GM23338 (cell line): ENCODE measurements at regions not wholly inside any gene's neighbourhood (a gene's known extent, or its start where the extent isn't known, plus 50 kb on each side); places are given as distances from the start of the nearest gene placed in this dataset.

Experiments
- ATAC-seq: fragments of 200-7000 bp; cut with Tn5 transposase; 3 replicates; pipeline ENCODE4 v1.9.1; 2020
- DNase-seq: peaks from one replicate; pipeline ENCODE4 v3.0.0-alpha.2; 2015; ENCODE audit warnings: low spot score
- H2AFZ ChIP-seq: fragments of 200-600 bp; sonication (generic); 2 replicates; pipeline ENCODE4 v1.8.0; 2016; ENCODE audit warnings: antibody characterized with exemption, mild to moderate bottlenecking, moderate library complexity
- H3F3A ChIP-seq: fragments of 200-600 bp; sonication (generic); replicated peaks from 2 replicates; pipeline ENCODE4 v1.8.0; 2017; ENCODE audit warnings: antibody characterized with exemption, mixed run types, low read depth
- H3K27ac ChIP-seq: fragments of 200-600 bp; sonication (generic); 2 replicates; pipeline ENCODE4 v1.6.1; 2016; ENCODE audit warnings: low read depth
- H3K27me3 ChIP-seq: fragments of 200-600 bp; sonication (generic); 2 replicates; pipeline ENCODE4 v1.8.0; 2016; ENCODE audit warnings: mild to moderate bottlenecking, mixed run types, moderate library complexity; ENCODE audit not compliant: insufficient read depth
- H3K36me3 ChIP-seq: fragments of 200-600 bp; sonication (generic); 2 replicates; pipeline ENCODE4 v1.8.0; 2016; ENCODE audit warnings: mild to moderate bottlenecking; ENCODE audit not compliant: insufficient read depth
- H3K4me1 ChIP-seq: fragments of 200-600 bp; sonication (generic); 2 replicates; pipeline ENCODE4 v1.8.0; 2016; ENCODE audit warnings: mild to moderate bottlenecking, moderate library complexity; ENCODE audit not compliant: insufficient read depth
- H3K4me2 ChIP-seq: fragments of 200-600 bp; sonication (generic); 2 replicates; pipeline ENCODE4 v1.7.1; 2017; ENCODE audit warnings: mixed run types
- H3K4me3 ChIP-seq: fragments of 200-600 bp; sonication (generic); 2 replicates; pipeline ENCODE4 v1.6.1; 2016; ENCODE audit warnings: mixed run types
- H3K79me2 ChIP-seq: fragments of 200-600 bp; sonication (generic); replicated peaks from 2 replicates; pipeline ENCODE4 v1.8.0; 2017; ENCODE audit warnings: mild to moderate bottlenecking; ENCODE audit not compliant: insufficient read depth
- H3K9me2 ChIP-seq: fragments of 200-600 bp; sonication (generic); 2 replicates; pipeline ENCODE4 v1.8.0; 2017; ENCODE audit not compliant: insufficient read depth
- H4K20me1 ChIP-seq: fragments of 200-600 bp; sonication (generic); replicated peaks from 2 replicates; pipeline ENCODE4 v1.8.0; 2017; ENCODE audit warnings: mild to moderate bottlenecking; ENCODE audit not compliant: insufficient read depth
- H3K27ac Mint-ChIP-seq: 2 replicates; pipeline ENCODE4 v1.8.0; 2020; ENCODE audit warnings: inconsistent platforms, mild to moderate bottlenecking, moderate library complexity, mixed read lengths
- H3K27me3 Mint-ChIP-seq: 3 replicates; pipeline ENCODE4 v1.8.0; 2022; ENCODE audit warnings: low read depth, mild to moderate bottlenecking, moderate library complexity, mixed read lengths, inconsistent platforms; ENCODE audit not compliant: insufficient read depth, poor library complexity
- H3K36me3 Mint-ChIP-seq: 3 replicates; pipeline ENCODE4 v1.8.0; 2021; ENCODE audit warnings: low read depth, mild to moderate bottlenecking, inconsistent platforms, moderate library complexity, mixed read lengths
- H3K4me1 Mint-ChIP-seq: 3 replicates; pipeline ENCODE4 v1.8.0; 2020; ENCODE audit warnings: mild to moderate bottlenecking, inconsistent platforms, mixed read lengths
- H3K4me3 Mint-ChIP-seq: 3 replicates; pipeline ENCODE4 v1.8.0; 2021; ENCODE audit warnings: moderate library complexity, mild to moderate bottlenecking, inconsistent platforms, mixed read lengths
- H3K9me3 Mint-ChIP-seq: 3 replicates; pipeline ENCODE4 v1.8.0; 2020; ENCODE audit warnings: moderate library complexity, mild to moderate bottlenecking, inconsistent platforms, mixed read lengths
- CREB1 ChIP-seq: fragments of 250-450 bp; sonication (Bioruptor Pico); IDR thresholded peaks from 2 replicates; pipeline ENCODE4 v1.5.0; 2020; ENCODE audit warnings: low read depth, mild to moderate bottlenecking, moderate library complexity
- CTCF ChIP-seq, 2 experiments: fragments of 200-600 bp in 1 of 2; sonication (generic) in 1 of 2; conservative IDR thresholded peaks; 2 replicates each; pipeline versions ENCODE4 v1.5.1 to v1.6.1; 2016 to 2017; ENCODE audit warnings: antibody characterized with exemption in 2 of 2, low read depth in 2 of 2, mild to moderate bottlenecking in 2 of 2, moderate library complexity in 1 of 2
- ZNF114 ChIP-seq: fragments of 250-450 bp; sonication (Bioruptor Pico); IDR thresholded peaks from 2 replicates; pipeline ENCODE4 v1.5.0; 2020; ENCODE audit warnings: mild to moderate bottlenecking, moderate library complexity
- ZNF462 ChIP-seq: fragments of 250-450 bp; sonication (Bioruptor Pico); IDR thresholded peaks from 2 replicates; pipeline ENCODE4 v1.5.0; 2020; ENCODE audit warnings: mild to moderate bottlenecking, moderate library complexity

DNA sequence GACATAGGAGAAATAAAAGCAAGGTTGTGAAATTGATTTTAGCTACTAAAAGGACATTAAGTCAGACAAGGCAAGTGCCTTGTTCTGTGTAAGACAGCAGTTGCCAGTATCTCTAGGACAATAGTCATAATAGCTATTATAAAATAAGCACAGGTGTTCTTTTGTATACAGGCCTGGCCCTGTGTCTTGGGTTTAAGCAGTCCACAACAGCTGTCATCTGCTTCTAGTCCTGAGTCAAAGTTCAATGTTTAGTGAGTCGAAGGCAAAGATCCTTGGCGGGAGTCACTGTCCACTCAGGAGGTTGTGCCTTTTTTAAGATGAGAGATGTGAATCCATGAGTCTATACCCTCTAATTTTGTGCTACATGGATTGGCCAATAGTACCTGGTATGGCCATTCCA is 79.5 kb downstream of the SC5D start:
- H3K79me2 ChIP-seq, result no peaks in the 10 kb centered on the region; the same call in 1 of the 2 replicates
- no peak overlapping the region for H2AFZ ChIP-seq
- peak overlapping the region; percentile 36 for H3K4me2 ChIP-seq
- no peaks in the 10 kb centered on the region for H3K9me3 Mint-ChIP-seq
- no peak overlapping the region; the same call in 2 of the 3 replicates for H3K4me3 Mint-ChIP-seq
- peak overlapping the region; percentile 86 for H3K27ac ChIP-seq
- peaks cover 24% of the 10 kb centered on the region for H3K9me2 ChIP-seq
- H3F3A ChIP-seq, result peaks cover 20% of the 10 kb centered on the region
- no peaks in the 10 kb centered on the region for H3K36me3 ChIP-seq
- peaks cover 70% of the 10 kb centered on the region for H3K4me1 ChIP-seq
- no peak overlapping the region for H3K4me3 ChIP-seq
- no peak for ATAC-seq
- TF ChIP-seq CREB1 (CRISPR knock-in tag), result no peak
- TF ChIP-seq CTCF (conservative IDR thresholded peaks at IDR 0.05; ENCODE audit: low read depth in 2 of 2), result no peak
- no peak for TF ChIP-seq ZNF114
- no peak for TF ChIP-seq ZNF462
- no peaks in the 10 kb centered on the region for H4K20me1 ChIP-seq
- peaks cover 3% of the 10 kb centered on the region; the same call in 2 of the 3 replicates for H3K36me3 Mint-ChIP-seq
- peak overlapping the region; percentile 49 for H3K27ac Mint-ChIP-seq
- no peaks in the 10 kb centered on the region for H3K27me3 ChIP-seq
- peaks cover 69% of the 10 kb centered on the region for H3K4me1 Mint-ChIP-seq
- DNase-seq, result no peak
- H3K27me3 Mint-ChIP-seq, result peaks cover 4% of the 10 kb centered on the region
